NCI-H524 (cell line): ENCODE measurements at regions not wholly inside any gene's neighbourhood (a gene's known extent, or its start where the extent isn't known, plus 50 kb on each side); places are given as distances from the start of the nearest gene placed in this dataset.
A peak's percentile ranks its signal among the peaks of the same experiment; 100 is the strongest.
"Not testable (repeated sequence)": the region's sequence is repeated elsewhere in the genome, so short reads cannot be mapped to it uniquely, and the experiment has no call there.

ENCODE experiments used
- DNase-seq, 2 experiments: peaks; one replicate each; lab custom pipeline; 2025; lab: John Stamatoyannopoulos, UW

- DNase-seq, result no peak
Measured at GRCh38 chr12:24361877-24362580, 412.6 kb upstream of the SOX5 start.

- no peak for DNase-seq
Measured at GRCh38 chr12:24360907-24361306, 411.4 kb upstream of the SOX5 start.

- DNase-seq, result no peak
Measured at GRCh38 chr12:24360461-24360860, 411.0 kb upstream of the SOX5 start.

- no peak for DNase-seq
Measured at GRCh38 chr12:24360057-24360456, 410.6 kb upstream of the SOX5 start.

- no peak for DNase-seq
Measured at GRCh38 chr12:24359418-24359817, 409.9 kb upstream of the SOX5 start.

GRCh38 chr12:24356240-24356804 lies 406.9 kb upstream of the SOX5 start:
- no peak for DNase-seq

- DNase-seq, result no peak
Measured at GRCh38 chr12:24352363-24352762, 402.9 kb upstream of the SOX5 start.

GRCh38 chr12:24349051-24349799 lies 399.8 kb upstream of the SOX5 start:
- DNase-seq, result no peak

GRCh38 chr12:24348180-24348579 lies 398.7 kb upstream of the SOX5 start:
- DNase-seq, result not testable (repeated sequence)

GRCh38 chr12:24328261-24328660 lies 378.8 kb upstream of the SOX5 start:
- DNase-seq, result peak in 1 of 2 experiments; percentile 4

GRCh38 chr12:24325331-24325730 lies 375.9 kb upstream of the SOX5 start:
- no peak for DNase-seq

GRCh38 chr12:24307716-24308335 lies 358.4 kb upstream of the SOX5 start:
- no peak for DNase-seq

- no peak for DNase-seq
Measured at GRCh38 chr12:24307153-24307552, 357.7 kb upstream of the SOX5 start.

GRCh38 chr12:24306001-24306400 lies 356.5 kb upstream of the SOX5 start:
- no peak for DNase-seq

GRCh38 chr12:24304285-24304684 lies 354.8 kb upstream of the SOX5 start:
- no peak for DNase-seq

GRCh38 chr12:24302708-24303107 lies 353.2 kb upstream of the SOX5 start:
- no peak for DNase-seq

- no peak for DNase-seq
Measured at GRCh38 chr12:24297516-24297915, 348.0 kb upstream of the SOX5 start.

GRCh38 chr12:24293549-24293948 lies 344.1 kb upstream of the SOX5 start:
- DNase-seq, result no peak

GRCh38 chr12:24287963-24288362 lies 338.5 kb upstream of the SOX5 start:
- DNase-seq, result peak; percentile 5 to 44

- no peak for DNase-seq
Measured at GRCh38 chr12:24285448-24285847, 336.0 kb upstream of the SOX5 start.

GRCh38 chr12:24281341-24281740 lies 331.9 kb upstream of the SOX5 start:
- DNase-seq, result no peak

GRCh38 chr12:24280056-24280842 lies 330.8 kb upstream of the SOX5 start:
- DNase-seq, result no peak
